Activated CD8-positive, alpha-beta memory T cell treated with anti-CD3 and anti-CD28 coated beads for 4 hours (primary cell): ENCODE measurements at regions not wholly inside any gene's neighbourhood (a gene's known extent, or its start where the extent isn't known, plus 50 kb on each side); places are given as distances from the start of the nearest gene placed in this dataset.
"Not testable (repeated sequence)": the region's sequence is repeated elsewhere in the genome, so short reads cannot be mapped to it uniquely, and the experiment has no call there.

Experiments
- DNase-seq, 2 donors: peaks; one replicate each; pipeline ENCODE4 v3.0.0-alpha.2; 2020; ENCODE audit warnings: low read depth in 2 of 2

DNA sequence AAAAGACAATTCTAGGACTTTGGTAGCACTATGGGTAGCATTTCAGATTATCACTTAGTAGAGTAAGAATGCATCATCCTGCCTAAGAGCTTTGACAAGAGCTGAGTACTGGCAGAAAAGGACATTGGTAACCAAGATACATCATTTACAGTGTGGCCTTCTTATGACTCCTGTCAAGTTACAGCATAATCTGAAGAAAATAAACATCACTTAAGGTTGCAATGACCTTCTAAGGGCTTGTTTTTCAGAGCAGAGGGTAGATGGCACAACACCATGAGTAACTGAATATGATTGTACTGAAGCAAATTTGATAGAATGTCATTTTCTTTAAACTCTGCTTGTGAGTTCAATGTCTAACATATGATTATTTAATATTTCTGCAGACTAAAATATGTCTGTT is 822.6 kb downstream of the TBC1D32 start:
- no peak for DNase-seq

- DNase-seq = no peak
Measured at GRCh38 chr6:120498711-120499110, 835.6 kb downstream of the TBC1D32 start.

- no peak for DNase-seq
Measured at GRCh38 chr6:120496661-120497060, 837.6 kb downstream of the TBC1D32 start.

GRCh38 chr6:120493505-120493904 is 840.8 kb downstream of the TBC1D32 start:
- no peak for DNase-seq

DNA sequence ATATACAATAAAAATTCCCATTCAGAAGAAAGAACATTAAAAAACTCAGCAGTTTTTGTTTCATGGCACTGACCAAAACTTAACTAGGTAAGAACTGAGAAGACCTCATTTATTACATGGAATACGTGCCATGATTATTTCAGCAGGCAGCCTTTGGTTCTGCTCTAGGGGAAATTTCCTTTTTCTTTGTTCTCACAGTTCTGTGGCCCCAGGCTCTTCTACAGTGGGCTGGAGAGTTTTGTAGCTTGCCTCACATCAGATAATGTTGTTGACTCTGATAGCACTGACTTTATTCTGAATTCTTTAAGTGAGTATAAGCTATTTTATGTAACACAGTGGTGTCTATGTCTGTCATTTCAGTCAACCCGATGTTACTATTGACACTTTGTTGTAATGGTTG is 844.3 kb downstream of the TBC1D32 start:
- no peak for DNase-seq

DNA sequence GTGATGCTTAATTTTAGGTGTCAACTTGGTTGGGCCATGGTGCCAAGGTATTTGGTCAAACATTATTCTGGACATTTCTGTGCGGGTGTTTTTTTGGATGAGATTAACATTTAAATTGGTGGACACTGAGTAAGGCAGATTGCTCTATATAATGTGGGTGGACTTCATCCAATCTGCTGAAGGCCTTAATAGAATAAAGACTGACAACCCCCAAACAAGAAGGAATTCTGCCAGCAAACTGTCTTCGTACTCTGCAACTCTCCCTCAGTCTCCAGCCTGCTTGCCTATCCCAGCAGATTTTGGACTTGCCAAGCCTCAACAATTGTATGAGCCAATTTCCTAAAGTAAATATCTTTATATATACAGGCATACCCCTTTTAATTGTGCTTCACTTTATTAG is 850.1 kb downstream of the TBC1D32 start:
- no peak for DNase-seq

GRCh38 chr6:120478650-120479049 is 855.6 kb downstream of the TBC1D32 start:
- no peak for DNase-seq

DNA sequence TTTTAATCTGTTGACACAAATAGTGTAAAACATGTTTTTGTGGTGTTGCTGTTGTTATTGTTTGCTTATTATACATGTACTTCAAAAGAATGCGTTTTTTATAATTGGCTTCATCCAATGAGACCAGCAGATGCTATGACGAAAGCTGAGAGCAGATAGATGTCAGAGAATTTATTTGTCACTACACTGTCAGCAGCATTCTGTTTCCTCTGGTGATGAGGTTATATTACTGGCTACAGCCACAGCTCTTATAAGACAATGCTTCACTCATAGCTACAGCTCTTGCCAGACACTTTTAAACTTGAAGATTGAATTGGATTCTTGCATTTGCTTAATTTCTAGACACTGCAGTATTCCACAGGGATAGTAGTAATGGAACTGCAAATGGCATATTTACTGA is 860.5 kb downstream of the TBC1D32 start:
- no peak for DNase-seq

- DNase-seq = no peak
Measured at GRCh38 chr6:120468486-120468885, 865.8 kb downstream of the TBC1D32 start.

DNA sequence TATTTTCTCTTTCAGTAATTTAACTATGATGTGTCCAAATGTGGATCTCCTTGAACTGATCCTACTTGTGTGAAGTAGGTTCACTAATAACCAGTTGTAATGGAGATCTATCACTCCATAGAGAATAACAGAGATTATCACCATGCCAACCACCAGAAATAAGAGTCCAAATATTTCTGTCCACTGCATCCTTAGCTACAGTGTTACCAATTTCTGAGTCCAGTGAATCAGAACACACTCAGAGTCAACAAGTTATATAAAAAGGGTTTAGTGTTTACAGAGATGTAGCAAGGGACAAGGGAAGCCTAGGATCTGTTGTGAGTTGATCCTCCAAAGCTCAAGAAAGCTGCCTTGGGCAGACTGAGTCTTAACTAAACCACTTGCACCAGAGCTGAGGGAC is 882.8 kb downstream of the TBC1D32 start:
- DNase-seq = no peak

- no peak for DNase-seq
Measured at GRCh38 chr6:120447605-120448004, 886.7 kb downstream of the TBC1D32 start.

DNA sequence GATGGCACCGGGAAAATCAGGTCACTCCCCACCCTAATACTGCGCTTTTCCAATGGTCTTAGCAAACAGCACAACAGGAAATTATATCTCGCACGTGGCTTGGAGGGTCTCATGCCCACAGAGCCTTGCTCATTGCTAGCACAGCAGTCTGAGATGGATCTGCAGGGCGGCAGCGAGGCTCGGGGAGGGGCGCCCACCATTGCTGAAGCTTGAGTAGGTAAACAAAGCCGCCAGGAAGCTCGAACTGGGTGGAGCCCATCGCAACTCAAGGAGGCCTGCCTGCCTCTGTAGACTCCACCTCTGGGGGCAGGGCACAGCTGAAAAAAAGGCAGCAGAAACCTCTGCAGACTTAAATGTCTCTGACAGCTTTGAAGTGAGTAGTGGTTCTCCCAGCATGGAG is 901.4 kb downstream of the TBC1D32 start:
- not testable (repeated sequence) for DNase-seq

DNA sequence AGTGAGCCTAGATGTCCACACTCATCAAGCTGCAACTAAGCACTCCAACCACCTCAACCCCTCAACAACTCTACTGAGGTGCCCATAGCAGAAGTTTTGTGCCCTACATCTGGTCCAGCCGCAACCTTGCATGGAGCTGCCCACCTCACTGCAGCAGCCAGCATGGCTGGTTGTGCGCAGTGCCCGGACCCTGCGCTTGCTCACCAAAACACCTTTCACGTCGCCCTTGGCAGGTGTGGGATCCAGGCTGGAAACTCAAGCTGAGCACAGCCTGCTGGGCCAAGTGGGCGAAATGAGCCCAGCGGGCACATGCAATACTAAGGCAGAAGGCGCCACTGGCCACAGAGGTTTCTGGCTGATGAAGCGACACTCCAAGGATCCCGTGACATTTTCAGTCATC is 902.4 kb downstream of the TBC1D32 start:
- no peak for DNase-seq

GRCh38 chr6:120411394-120411793 is 922.9 kb downstream of the TBC1D32 start:
- DNase-seq = no peak

DNA sequence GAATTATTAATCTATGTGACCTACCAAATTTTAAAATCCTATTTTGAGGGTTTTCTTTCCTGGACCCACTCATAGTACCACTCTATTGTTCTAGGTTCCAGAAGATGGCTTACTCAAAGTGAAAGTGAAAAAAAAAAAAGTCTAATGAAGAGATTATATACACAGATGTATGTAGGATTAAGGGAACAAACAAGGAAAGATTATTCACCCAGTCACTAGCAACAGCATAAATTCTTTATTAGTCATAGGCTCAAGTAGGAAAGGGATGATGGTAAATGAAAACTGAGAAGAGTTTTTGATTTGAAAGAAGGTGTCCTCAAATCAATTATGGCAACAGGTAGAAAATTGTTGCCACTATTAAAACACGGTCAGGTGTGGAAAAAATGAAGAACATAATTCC is 923.7 kb downstream of the TBC1D32 start:
- DNase-seq = no peak

GRCh38 chr6:120407696-120408095 is 926.6 kb downstream of the TBC1D32 start:
- DNase-seq = no peak

GRCh38 chr6:120405947-120406346 is 928.3 kb downstream of the TBC1D32 start:
- DNase-seq = no peak

- no peak for DNase-seq
Measured at GRCh38 chr6:120395784-120396183, 938.5 kb downstream of the TBC1D32 start.

GRCh38 chr6:120395330-120395729 is 939.0 kb downstream of the TBC1D32 start:
- no peak for DNase-seq

DNA sequence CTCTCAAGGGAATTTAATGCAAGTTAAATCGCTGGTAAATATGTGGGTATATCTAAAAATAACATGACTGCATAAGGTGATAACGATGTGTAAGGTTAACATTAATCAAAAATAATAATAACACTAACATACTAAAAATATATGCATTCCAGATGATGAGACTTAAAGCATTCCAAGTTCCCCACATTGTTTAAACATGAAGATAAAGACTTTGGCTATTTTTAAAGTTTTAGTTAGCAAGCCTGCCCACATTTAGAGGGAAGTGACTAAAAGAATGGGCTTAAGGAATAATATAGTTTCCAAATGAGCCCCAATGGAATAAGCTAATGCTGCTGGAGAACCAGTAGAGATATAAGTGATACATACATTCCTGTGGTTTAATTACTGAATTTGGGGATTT is 941.3 kb downstream of the TBC1D32 start:
- DNase-seq = no peak

GRCh38 chr6:120384671-120385070 is 949.6 kb downstream of the TBC1D32 start:
- DNase-seq = no peak

GRCh38 chr6:120383681-120384080 is 950.6 kb downstream of the TBC1D32 start:
- no peak for DNase-seq

DNA sequence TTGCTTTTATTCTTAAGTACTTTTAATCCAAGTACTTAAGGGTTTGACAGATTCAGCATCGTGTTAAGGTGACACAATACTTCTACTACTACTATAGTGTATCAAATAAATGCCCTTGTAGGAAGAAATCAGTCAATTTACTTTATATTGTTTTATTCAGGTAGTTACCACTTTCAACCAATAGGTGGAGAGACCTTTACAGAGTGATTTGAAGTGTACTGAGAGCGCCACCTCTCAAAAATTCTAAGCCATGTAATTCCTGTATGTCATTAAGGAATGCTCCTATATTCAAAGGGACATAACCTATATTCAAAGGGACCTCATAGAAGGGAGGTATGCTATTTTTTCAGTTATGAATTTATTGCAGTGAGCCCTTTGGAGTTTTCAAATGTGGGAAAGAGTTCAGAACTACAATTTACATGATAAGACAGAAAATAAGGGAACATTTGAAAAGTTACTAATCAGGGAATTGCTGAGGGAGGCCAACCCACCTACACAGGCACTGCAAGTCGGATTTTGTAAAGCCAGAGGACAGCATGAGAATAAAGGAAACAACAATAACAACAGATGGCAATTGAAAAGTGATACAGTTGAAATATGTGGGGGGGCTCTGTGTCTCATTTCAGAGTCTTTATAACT is 955.6 kb downstream of the TBC1D32 start:
- DNase-seq = no peak

DNA sequence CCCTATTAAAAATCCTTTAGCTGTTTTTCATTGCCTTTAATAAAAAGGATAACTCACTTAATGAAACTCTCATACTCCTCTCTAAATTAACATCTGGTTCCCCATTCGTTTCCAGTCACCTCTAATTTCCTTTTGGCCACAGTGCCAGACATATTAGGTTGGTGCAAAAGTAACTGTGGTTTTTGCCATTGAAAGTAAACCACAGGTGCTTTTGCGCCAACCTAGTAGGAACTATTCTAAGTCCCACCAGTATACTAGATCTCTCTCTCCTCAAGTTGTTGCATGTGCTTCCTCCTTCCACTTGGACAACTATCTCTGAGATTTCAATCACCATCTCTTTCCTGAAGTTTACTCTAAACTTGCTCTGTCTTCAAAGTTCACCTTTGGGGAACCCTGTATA is 961.1 kb downstream of the TBC1D32 start:
- no peak for DNase-seq
